K562 (cell line): ENCODE measurements at regions not wholly inside any gene's neighbourhood (a gene's known extent, or its start where the extent isn't known, plus 50 kb on each side); places are given as distances from the start of the nearest gene placed in this dataset.

Experiments
- CBFA2T2 ChIP-seq: fragments of 450-650 bp; conservative IDR thresholded peaks from 2 replicates; pipeline ENCODE4 v1.6.1; 2017; ENCODE audit warnings: mild to moderate bottlenecking
- CTBP1 ChIP-seq: fragments of 450-650 bp; IDR thresholded peaks from 2 replicates; pipeline ENCODE4 v1.6.1; 2016; ENCODE audit warnings: borderline replicate concordance
- HMBOX1 ChIP-seq: sonication (generic); IDR thresholded peaks from 2 replicates; pipeline ENCODE4 v1.6.1; 2016
- KDM2B ChIP-seq: fragments of 250-450 bp; sonication (Bioruptor Pico); IDR thresholded peaks from 2 replicates; pipeline ENCODE4 v1.8.0; 2021; ENCODE audit warnings: mild to moderate bottlenecking, moderate library complexity
- KLF1 ChIP-seq: fragments of 450-650 bp; IDR thresholded peaks from 2 replicates; pipeline ENCODE4 v1.6.1; 2016; ENCODE audit warnings: missing genetic modification characterization, missing compliant biosample characterization
- KLF10 ChIP-seq: fragments of 250-450 bp; sonication (Bioruptor Pico); IDR thresholded peaks from 2 replicates; pipeline ENCODE4 v1.6.1; 2021; ENCODE audit warnings: matching md5 sums
- NFRKB ChIP-seq: fragments of 450-650 bp; IDR thresholded peaks from 2 replicates; pipeline ENCODE4 v1.6.1; 2016; ENCODE audit warnings: low read depth
- NR2C2 ChIP-seq, 2 experiments: fragments of 200-800 bp in 1 of 2; sonication (Bioruptor generic) in 1 of 2; sonication (generic) in 1 of 2; formaldehyde crosslinking in 1 of 2; IDR thresholded peaks; 2 replicates each; pipeline versions ENCODE4 v1.6.1 to v1.8.0; 2016 to 2022; ENCODE audit warnings: mild to moderate bottlenecking in 1 of 2, missing compliant biosample characterization in 1 of 2, missing genetic modification characterization in 1 of 2, missing genetic modification reagents in 1 of 2
- PPARD ChIP-seq: fragments of 250-450 bp; sonication (Bioruptor Pico); IDR thresholded peaks from 2 replicates; pipeline ENCODE4 v1.8.0; 2022; ENCODE audit warnings: inconsistent platforms, mild to moderate bottlenecking, moderate library complexity
- PURB ChIP-seq: sonication (generic); formaldehyde crosslinking; IDR thresholded peaks from 2 replicates; pipeline ENCODE4 v1.9.0; 2021; ENCODE audit warnings: low read depth, mild to moderate bottlenecking, missing genetic modification reagents
- RBM14 ChIP-seq: fragments of 200-400 bp; formaldehyde crosslinking; IDR thresholded peaks from 2 replicates; pipeline ENCODE4 v1.6.1; 2018; ENCODE audit warnings: low read depth, mild to moderate bottlenecking, low read length, moderate library complexity, borderline replicate concordance; ENCODE audit not compliant: insufficient read depth
- UBTF ChIP-seq, 2 experiments: IDR thresholded peaks; 2 replicates each; pipeline ENCODE4 v1.6.1; 2012; ENCODE audit warnings: improper control_type of control experiment in 2 of 2, low read depth in 2 of 2, low read length in 2 of 2, borderline replicate concordance in 1 of 2
- ZBTB2 ChIP-seq: fragments of 450-650 bp; IDR thresholded peaks from 2 replicates; pipeline ENCODE4 v1.6.1; 2016; ENCODE audit warnings: antibody characterized with exemption
- ZNF280A ChIP-seq: fragments of 450-650 bp; IDR thresholded peaks from 2 replicates; pipeline ENCODE4 v1.6.1; 2018; ENCODE audit warnings: mild to moderate bottlenecking, low read depth; ENCODE audit not compliant: partially characterized antibody
- ZNF395 ChIP-seq: fragments of 200-800 bp; sonication (Bioruptor generic); IDR thresholded peaks from 2 replicates; pipeline ENCODE4 v1.6.1; 2017; ENCODE audit warnings: missing genetic modification characterization, missing compliant biosample characterization
- ZNF584 ChIP-seq: fragments of 200-800 bp; sonication (Bioruptor generic); IDR thresholded peaks from 2 replicates; pipeline ENCODE4 v1.6.1; 2016; ENCODE audit warnings: low read depth, mild to moderate bottlenecking, missing genetic modification characterization, missing compliant biosample characterization
- ZNF695 ChIP-seq: fragments of 450-650 bp; formaldehyde crosslinking; IDR thresholded peaks from 2 replicates; pipeline ENCODE4 v1.4.0; 2020; ENCODE audit warnings: mild to moderate bottlenecking, moderate library complexity

- no peak for TF ChIP-seq KLF10 (CRISPR knock-in tag)
- no peak for TF ChIP-seq UBTF (IDR thresholded peaks at IDR 0.05; ENCODE audit: borderline replicate concordance in 1 of 2, low read depth in 2 of 2, low read length in 2 of 2)
- no peak for TF ChIP-seq ZBTB2
- TF ChIP-seq RBM14: no peak
- peak; percentile 69; the same call in 1 of the 2 replicates for TF ChIP-seq ZNF584 (CRISPR knock-in tag)
- 0 out of 2 replicates have a peak, but pooled peaks have one; percentile 77 for TF ChIP-seq ZNF695 (CRISPR knock-in tag)
- no peak for TF ChIP-seq PPARD
- TF ChIP-seq ZNF280A: no peak
- TF ChIP-seq HMBOX1: 0 out of 2 replicates have a peak, but pooled peaks have one; percentile 39
- no peak for TF ChIP-seq NR2C2 (CRISPR knock-in tag; IDR thresholded peaks at IDR 0.05)
- TF ChIP-seq NR2C2 (tag; IDR thresholded peaks at IDR 0.05): peak; percentile 39; the same call in 1 of the 2 replicates
- 0 out of 2 replicates have a peak, but pooled peaks have one; percentile 32 for TF ChIP-seq ZNF395
- TF ChIP-seq CTBP1: 0 out of 2 replicates have a peak, but pooled peaks have one; percentile 4
- TF ChIP-seq KLF1: no peak
- TF ChIP-seq NFRKB: 0 out of 2 replicates have a peak, but pooled peaks have one; percentile 13
- TF ChIP-seq PURB (CRISPR knock-in tag): no peak
- TF ChIP-seq KDM2B (CRISPR knock-in tag): no peak
- no peak for TF ChIP-seq CBFA2T2
These were observed 192.9 kb upstream of the NUDT4 start (continued) for GRCh38 chr12:93184672-93185368.
